C4-2B (cell line): ENCODE measurements at regions not wholly inside any gene's neighbourhood (a gene's known extent, or its start where the extent isn't known, plus 50 kb on each side); places are given as distances from the start of the nearest gene placed in this dataset.

Experiments used
- H3K27ac ChIP-seq: fragments of 450-650 bp; 2 replicates; pipeline ENCODE4 v1.5.1; 2017
- ZFX ChIP-seq: fragments of 450-650 bp; IDR thresholded peaks from 2 replicates; pipeline ENCODE4 v1.6.1; 2017
- TF ChIP-seq, protein P1 (sequence below): fragments of 450-650 bp; conservative IDR thresholded peaks from 2 replicates; pipeline ENCODE4 v1.5.1; 2017; ENCODE audit warnings: mild to moderate bottlenecking

DNA sequence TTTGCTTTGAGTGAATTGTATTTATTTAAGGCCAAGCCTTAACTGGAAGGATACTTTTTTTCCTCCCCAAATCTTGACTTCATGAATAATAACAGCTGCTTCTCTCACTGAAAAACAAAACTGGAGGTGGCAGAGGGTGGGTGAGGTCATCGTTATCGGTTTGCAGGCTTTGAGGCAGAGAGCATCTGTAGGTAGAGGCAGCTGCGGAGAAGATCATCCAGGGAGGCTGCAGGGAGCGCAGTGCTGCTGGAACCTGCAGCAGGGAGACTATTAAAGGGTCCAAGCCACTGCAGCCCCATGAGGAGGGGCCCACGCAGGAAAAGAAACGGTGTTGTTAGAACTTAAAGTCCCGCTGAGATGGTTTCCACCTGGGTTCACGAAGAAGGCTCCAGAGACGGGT, 112.1 kb upstream of the SDK1 start:
- no peak overlapping the region for H3K27ac ChIP-seq
- TF ChIP-seq, protein P1, sequence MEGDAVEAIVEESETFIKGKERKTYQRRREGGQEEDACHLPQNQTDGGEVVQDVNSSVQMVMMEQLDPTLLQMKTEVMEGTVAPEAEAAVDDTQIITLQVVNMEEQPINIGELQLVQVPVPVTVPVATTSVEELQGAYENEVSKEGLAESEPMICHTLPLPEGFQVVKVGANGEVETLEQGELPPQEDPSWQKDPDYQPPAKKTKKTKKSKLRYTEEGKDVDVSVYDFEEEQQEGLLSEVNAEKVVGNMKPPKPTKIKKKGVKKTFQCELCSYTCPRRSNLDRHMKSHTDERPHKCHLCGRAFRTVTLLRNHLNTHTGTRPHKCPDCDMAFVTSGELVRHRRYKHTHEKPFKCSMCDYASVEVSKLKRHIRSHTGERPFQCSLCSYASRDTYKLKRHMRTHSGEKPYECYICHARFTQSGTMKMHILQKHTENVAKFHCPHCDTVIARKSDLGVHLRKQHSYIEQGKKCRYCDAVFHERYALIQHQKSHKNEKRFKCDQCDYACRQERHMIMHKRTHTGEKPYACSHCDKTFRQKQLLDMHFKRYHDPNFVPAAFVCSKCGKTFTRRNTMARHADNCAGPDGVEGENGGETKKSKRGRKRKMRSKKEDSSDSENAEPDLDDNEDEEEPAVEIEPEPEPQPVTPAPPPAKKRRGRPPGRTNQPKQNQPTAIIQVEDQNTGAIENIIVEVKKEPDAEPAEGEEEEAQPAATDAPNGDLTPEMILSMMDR, result no peak
- no peak for TF ChIP-seq ZFX

DNA sequence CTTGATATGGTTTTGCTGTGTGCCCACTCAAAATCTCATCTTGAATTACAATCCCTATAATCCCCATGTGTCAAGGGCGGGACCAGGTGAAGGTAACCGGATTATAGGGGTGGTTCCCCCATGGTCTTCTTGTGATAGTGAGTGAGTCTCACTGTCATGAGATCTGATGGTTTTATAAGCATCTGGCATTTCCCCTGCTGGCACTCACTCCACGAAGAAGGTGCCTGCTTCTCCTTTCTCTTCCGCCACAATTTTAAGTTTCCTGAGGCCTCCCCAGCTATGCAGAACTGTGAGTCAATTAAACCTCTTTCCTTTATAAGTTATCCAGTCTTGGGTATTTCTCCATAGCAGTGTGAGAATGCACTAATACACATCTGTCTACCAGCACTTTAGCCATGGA, 109.5 kb upstream of the SDK1 start:
- no peak for TF ChIP-seq ZFX
- TF ChIP-seq, protein P1, result no peak
- no peak overlapping the region for H3K27ac ChIP-seq

GRCh38 chr7:3192669-3193068, 108.4 kb upstream of the SDK1 start:
- H3K27ac ChIP-seq, result no peak overlapping the region
- no peak for TF ChIP-seq ZFX
- TF ChIP-seq, protein P1, result no peak

GRCh38 chr7:3193379-3194120, 107.5 kb upstream of the SDK1 start:
- H3K27ac ChIP-seq, result no peak overlapping the region
- no peak for TF ChIP-seq ZFX
- TF ChIP-seq, protein P1, result no peak

DNA sequence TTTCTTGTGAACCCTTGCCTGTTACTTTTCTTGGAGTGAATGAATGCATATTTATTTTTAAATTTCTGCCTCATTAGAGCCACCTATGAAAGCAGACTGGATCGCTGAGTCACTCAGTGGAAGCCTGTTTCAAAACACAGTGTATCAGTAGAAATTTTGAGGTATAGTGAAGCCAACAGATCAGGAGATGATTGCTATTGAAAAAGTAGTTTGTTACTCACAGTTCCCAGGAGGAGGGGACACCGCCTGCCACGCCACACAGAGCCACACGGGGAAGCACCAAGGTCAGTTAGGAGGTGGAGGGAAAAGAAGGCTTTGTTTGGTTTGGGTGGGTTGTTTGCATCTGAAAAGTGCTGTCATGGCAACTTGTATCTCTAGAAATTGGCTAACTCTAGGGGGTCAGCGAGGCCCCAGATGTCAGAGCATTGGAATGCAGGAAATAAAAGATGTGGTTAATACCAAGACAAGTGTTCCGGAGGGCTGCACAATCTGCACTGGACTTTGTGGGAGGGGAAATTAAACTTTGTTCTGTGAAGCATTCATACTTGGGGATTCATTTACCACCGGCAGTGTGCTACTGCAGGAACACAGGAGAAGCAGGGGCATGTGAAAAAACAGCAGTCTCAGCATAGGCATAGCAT, 106.4 kb upstream of the SDK1 start:
- TF ChIP-seq ZFX, result no peak
- TF ChIP-seq, protein P1, result no peak
- no peak overlapping the region for H3K27ac ChIP-seq

DNA sequence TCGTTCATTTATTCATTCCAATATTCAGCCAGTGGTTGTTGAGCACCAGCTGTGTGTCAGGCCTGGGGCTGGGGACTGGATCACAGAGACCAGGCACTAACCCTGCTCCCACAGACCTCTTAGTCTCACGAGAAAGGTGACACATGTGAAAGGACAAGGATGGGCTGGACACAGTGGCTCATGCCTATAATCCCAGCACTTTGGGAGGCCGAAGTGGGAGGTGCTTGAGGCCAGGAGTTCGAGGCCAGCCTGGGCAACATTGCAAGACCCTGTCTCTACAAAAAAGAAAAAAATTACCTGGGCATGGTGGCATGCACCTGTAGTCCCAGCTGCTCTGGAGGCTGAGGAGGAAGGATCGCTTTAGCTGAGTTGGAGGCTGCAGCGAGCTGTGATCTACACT, 105.9 kb upstream of the SDK1 start:
- no peak overlapping the region for H3K27ac ChIP-seq
- TF ChIP-seq, protein P1, result no peak
- TF ChIP-seq ZFX, result no peak

DNA sequence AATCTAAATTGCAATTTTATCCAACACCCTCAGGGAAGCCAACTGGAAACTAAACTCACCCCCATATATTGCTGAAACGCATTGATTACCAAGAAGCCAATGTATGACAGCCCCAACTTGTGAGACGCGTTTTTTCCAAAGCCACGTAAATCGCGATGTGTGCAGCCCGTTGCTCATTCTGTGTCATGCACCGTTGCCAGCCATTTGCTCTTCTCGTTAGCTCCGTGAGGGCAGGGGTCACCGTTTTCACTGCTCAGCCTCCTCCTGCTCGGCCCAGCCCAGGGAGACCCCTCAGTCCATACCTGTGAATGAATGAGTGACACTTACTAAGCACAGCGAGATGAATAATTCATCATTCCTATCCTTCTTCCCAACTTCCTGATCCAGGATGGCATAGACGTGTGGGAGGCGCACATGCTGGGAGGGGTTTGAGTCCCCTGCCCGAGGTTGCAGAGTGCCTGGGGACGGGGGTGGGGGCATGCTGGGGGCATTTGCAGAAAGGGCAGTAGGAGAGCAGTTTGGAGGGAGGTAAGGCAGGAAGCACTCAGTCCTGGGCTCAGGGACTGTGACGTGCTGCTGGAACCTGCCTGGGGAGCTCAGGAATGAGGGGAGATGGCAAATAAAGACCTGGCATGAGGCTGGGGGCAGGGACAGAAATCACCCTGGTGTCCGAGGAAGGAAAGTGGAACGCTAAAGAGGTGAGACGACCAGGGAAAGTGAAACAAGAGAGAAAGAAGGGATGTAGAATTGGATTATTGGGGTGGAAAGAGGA, 104.2 kb upstream of the SDK1 start:
- no peak for TF ChIP-seq ZFX
- TF ChIP-seq, protein P1, result no peak
- no peak overlapping the region for H3K27ac ChIP-seq
